ENCODE measurements at regions not wholly inside any gene's neighbourhood (a gene's known extent, or its start where the extent isn't known, plus 50 kb on each side); places are given as distances from the start of the nearest gene placed in this dataset.
"Not testable (repeated sequence)": the region's sequence is repeated elsewhere in the genome, so short reads cannot be mapped to it uniquely, and the experiment has no call there.

GRCh38 chr7:156019776-156020565 lies 207.7 kb upstream of the SHH start:
- no peak for DNase-seq

DNA sequence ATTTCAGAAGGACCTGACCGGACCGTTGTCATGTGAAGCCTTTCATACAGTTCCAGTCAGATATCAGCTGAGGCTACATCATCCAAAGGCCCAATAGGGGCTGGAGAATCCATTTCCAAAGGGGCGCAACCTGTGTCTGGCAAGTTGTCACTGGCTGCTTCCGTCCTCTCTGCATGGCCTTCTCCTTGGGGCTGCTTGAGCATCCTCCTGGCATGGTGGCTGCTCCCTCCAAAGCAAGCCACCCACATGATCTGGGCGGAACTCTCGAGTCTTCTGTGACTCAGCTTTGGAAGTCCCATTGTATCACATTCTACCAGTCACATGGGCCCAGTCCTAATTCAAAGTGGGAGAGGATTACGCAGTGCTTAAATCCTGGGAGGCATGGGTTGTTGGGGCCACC lies 207.0 kb upstream of the SHH start:
- no peak for DNase-seq

DNA sequence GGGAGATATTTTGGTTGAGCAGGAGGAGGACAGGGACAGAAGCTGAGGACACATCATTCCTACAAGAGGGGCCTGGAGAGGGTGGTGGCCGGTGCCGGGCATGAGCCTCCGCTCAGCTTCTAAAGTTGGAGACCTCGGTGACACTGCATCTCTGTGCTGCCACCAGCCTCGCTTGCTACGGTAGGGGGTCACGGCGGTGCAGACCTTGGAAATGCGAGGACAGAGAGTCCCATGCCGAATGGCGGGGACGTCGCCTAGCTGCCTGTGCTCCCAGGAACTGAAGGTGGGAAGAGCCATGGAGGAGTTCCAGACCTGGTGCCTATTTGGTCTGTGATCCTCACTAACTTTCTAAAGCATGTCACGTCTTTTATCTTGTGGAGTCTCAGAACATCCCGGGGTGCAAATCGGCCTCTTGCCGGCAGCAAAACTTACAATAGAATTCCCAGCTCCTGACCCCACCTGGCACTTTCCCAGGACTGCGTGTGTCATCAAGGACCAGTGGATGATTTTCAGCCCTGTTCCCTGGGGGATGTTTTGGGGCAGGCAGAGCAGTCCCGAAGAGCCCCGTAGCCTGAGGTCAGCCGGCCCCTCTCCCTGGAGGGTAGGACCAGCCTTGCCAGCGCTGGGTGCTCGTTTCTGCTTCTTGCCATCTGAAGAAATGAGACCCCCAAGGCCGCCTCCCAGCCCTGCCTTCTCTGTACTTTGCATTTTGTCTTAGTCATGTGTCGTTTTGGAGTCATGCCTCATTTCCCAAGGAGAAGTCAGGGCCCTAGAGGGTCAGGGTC lies 205.8 kb upstream of the SHH start:
- no peak for DNase-seq

- no peak for DNase-seq
Measured at GRCh38 chr7:156017431-156017830, 205.2 kb upstream of the SHH start.

GRCh38 chr7:156015237-156016020 lies 203.2 kb upstream of the SHH start:
- DNase-seq: no peak

DNA sequence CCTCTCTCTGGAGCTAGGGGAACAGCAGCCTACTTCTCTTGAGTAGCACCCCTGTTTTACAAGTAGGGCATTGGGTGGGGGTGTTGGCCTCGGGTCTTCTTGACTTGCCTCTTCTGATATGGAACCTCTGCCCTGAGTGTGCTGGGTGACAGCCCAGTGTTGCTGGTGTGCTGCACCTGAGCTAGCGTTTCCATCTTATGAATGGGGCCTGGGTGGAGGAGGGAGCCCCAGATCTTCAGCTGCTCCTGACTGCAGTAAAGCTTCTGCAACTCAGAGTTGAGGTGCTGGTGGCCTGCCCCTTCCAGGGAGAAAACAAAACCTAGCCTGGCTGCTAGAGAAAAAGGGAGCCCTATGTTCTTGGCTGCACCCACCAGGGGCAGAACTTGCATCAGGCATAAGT lies 202.5 kb upstream of the SHH start:
- DNase-seq: no peak

- DNase-seq: no peak
Measured at GRCh38 chr7:156014201-156014600, 201.9 kb upstream of the SHH start.

- DNase-seq: no peak
Measured at GRCh38 chr7:156012412-156012811, 200.1 kb upstream of the SHH start.

DNA sequence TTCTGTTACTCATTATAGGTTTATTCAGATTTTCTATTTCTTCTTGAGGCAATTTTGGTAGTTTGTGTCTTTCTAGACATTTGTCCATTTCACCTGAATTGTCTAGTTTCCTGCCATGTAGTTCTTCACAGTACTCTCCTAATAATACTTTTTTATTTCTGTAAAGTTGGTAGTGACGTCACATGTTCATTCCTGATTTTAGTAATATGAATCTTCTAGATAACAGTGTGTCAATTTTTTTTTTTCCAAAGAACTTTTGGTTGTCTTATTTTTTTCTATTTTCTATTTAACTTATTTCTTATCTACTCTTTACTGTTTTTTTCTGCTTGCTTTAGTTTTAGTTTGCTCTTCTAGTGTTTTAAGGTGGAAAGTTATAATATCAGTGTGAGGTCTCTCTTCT lies 197.3 kb upstream of the SHH start:
- DNase-seq: no peak

DNA sequence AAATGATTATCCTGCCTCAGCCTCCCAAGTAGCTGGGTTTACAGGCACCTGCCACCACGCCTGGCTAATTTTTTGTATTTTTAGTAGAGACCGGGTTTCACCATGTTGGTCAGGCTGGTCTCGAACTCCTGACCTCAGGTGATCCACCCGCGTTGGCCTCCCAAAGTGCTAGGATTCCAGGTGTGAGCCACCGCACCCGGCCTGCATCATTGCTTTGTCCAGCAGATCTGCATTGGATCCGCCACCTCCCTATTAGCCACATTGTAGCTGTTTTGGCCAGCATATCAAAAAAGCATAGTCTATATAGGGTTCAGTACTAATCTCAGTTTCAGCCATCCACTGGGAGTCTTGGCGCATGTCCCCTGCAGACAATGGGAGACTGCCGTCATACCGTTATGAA lies 194.6 kb upstream of the SHH start:
- DNase-seq: not testable (repeated sequence)

DNA sequence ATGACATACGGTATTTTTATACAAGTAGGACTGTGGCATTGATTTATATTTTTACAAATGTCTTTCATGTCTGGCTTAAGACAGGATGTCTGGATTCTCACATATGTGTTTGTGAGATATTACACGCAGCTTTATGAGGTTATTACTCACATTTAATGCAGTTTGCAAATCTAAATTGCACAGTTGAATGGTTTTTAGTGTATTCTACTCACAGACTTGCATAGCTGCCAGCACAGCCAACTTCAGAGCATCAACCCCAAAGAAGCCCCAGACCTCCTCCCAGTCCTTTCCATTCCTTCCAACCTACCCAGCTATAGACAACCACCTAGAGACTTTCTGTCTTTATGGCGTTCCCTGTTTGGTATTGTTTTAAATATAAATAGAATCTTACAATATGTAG lies 193.8 kb upstream of the SHH start:
- no peak for DNase-seq

- DNase-seq: no peak
Measured at GRCh38 chr7:156005202-156005691, 193.0 kb upstream of the SHH start.

DNA sequence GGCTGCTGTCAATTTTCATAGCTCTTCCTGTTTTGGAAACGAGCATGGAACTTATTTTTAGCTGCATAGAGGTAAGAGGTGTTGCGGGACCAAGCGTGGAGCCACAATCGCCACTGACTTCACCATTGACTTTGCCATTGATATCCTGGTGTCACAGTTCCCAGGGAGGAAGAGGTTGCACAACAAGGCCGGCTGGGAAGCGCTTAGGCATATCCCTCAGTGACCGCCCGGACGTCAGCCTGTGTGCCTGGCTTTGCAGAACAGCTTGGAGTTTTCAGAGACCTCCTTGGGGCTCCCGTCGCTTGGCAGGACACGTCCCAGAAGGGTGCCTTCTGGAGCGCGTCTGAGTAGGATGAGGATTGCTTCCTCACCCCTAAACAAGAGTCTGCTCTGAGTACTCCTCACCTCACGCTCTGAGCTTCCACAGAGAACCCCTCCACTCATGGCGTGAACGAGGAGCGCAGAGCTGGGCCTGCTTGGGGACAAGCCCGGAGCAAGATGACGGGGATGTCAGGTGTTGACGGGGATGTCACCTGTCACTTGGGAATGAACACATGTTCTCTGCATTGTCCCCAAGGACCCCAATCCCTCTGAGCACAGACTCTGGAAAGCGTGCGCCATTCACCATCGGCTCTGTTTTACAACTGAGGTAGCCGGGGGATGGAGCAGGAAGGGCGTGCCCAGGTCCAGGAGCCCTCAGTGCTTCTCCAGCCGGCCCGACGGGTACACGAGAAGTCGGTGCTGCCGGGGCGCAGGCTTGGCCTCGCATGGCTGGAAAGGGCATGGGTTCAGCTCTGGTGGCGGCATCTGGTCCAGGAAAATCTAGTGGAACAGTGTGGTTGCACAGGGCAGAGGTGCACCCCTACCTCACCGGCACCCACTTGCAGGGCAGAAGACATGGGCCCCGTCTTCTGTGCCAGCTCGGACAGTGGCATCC lies 192.3 kb upstream of the SHH start:
- DNase-seq: no peak

DNA sequence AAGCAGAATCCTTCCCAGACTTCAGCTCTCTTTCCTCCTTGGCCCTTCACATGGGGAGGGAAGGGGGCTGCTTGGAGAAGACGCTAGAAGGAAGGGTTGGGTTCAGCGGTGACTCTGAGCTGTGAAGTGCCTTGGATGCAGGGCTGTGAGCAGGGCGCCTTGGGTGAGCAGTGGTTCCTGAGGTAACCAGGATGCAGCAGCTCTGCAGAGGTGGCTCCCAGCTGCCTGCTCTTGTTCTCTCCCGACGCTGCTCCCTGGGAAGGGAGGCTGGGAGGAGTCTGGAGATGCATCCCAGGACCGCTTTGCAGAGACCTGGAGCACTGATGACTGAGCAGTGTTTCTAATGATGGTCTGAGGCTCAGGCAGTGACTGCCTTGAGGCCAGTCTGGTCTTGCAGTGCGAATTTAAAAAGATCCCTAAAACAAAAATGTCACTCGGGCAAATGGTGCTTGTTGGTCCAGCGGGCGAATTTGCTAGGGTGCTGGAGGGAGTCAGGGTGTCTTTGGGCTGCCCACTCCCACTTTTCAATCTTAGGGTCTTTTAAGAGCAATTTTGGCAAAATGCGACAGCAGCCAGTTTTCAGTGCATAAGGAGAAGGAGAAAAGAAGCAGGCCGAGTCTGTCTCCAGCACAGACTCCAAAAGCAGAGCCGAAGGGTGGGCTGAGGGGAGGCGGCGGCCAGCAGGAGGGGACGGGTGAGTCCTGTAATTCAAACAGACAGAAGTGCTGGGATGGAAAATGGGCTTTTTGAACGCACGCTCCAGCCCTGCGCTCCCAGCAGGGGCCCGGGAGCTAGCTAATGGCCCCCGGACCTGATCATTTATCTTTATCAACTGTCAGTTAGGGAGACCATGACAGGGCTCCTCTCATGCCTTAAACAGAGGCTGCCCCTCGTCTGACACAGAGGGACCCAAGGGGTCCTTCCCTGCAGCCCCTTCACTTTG lies 191.2 kb upstream of the SHH start:
- DNase-seq: no peak

- no peak for DNase-seq
Measured at GRCh38 chr7:156002362-156003066, 190.3 kb upstream of the SHH start.

DNA sequence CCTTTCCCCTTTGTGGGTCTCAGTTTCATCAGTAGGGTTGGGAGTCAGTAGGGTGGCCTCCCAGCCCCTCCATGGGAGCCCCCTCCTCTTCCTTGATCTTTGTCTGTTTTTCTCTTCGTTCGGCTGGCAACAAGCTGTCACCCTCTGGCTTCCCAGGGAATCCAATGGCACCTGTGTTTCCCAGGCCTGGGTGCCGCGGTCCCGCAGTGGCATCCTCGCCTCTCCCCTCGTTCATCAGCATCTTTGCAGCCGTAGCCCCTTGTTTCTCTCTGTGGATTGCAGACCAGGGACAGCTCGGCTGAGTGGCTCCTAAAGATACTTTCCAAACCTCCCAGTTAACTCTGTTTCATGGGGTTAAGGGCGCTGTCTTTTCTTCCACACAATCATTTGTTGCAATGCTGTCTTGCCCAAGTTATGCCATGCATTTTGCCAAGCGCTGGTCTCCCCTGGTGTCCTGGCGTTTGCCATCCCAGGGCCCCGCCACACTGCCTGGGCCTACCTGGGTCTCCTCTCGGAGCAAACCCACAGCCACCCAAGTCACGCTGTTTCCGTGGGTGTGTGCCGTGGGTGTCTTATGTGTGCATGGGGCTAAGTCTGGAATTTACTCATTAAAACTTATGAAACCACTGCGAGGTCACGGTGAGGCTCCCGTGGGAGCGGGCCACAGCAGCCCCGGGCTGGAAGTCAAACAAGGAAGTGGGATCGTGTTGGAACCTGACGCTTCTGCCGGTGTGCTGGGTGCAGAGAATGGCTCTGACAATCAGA lies 189.4 kb upstream of the SHH start:
- DNase-seq: no peak

DNA sequence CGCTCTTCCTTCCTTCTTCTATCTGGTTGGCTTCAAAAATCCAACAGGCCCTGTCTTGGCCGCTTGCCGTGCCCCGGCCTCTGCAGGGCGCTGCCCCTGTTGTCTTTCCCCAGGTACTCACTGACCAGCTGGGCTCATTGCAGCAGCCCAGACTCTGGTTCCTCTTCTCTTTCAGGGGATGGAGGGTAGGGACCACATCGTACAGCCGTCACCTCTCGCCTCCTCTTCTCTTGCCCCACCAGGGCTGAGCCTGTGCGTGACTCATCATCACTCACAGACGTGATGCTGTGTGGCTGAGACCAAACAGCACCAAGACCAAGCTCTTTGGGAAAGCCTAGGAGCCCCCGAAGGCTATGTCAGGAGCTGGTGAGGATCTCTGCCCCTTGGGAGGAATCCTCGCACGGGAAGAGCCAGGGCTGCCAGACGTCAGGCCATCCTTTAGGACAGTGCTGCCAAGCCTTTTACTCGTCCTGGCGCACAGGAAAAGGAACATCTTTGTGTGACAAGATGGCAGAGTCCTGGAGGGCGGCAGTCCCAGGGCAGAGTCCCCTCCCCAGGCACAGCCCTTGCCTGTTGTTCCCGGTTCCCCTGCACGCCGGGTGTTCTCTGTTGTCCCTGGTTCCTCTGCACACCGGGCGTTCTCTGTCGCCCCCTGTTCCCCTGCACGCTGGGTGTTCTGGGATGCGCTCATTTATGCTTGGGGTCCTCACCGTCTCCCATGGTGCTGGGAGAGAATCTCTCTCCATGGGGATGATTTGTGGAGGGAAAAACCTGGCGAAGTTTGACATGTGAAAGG lies 188.5 kb upstream of the SHH start:
- no peak for DNase-seq

- no peak for DNase-seq
Measured at GRCh38 chr7:155999631-156000489, 187.6 kb upstream of the SHH start.

Data from activated CD4-positive, alpha-beta T cell treated with anti-CD3 and anti-CD28 coated beads, Interleukin-10, Interleukin-2, amounts not matched to agents 100 ng/mL and 50 ng/mL, durations not matched to agents 16 hours and 8 hours (primary cell).